Glomerular endothelial cell (primary cell): ENCODE measurements at regions not wholly inside any gene's neighbourhood (a gene's known extent, or its start where the extent isn't known, plus 50 kb on each side); places are given as distances from the start of the nearest gene placed in this dataset.

Experiments
- DNase-seq: peaks from one replicate; pipeline ENCODE4 v3.0.0-alpha.2; 2011; ENCODE audit warnings: low read depth, low spot score; ENCODE audit errors: extremely low read depth

GRCh38 chr10:94180576-94180975, 182.2 kb downstream of the NOC3L start:
- DNase-seq, result no peak

GRCh38 chr10:94183666-94184264, 179.0 kb downstream of the NOC3L start:
- no peak for DNase-seq

- DNase-seq, result no peak
Measured at GRCh38 chr10:94186722-94187121, 176.0 kb downstream of the NOC3L start.

- no peak for DNase-seq
Measured at GRCh38 chr10:94192333-94192732, 170.4 kb downstream of the NOC3L start.

- no peak for DNase-seq
Measured at GRCh38 chr10:94192974-94193373, 169.8 kb downstream of the NOC3L start.

GRCh38 chr10:94193466-94193924, 169.2 kb downstream of the NOC3L start:
- DNase-seq, result no peak

- no peak for DNase-seq
Measured at GRCh38 chr10:94194256-94194655, 168.5 kb downstream of the NOC3L start.

- no peak for DNase-seq
Measured at GRCh38 chr10:94197241-94197640, 165.5 kb downstream of the NOC3L start.

GRCh38 chr10:94198324-94198723, 164.4 kb downstream of the NOC3L start:
- DNase-seq, result no peak

- no peak for DNase-seq
Measured at GRCh38 chr10:94199565-94199964, 163.2 kb downstream of the NOC3L start.

- no peak for DNase-seq
Measured at GRCh38 chr10:94200146-94200837, 162.4 kb downstream of the NOC3L start.

GRCh38 chr10:94205396-94205831, 157.3 kb downstream of the NOC3L start:
- DNase-seq, result no peak

- no peak for DNase-seq
Measured at GRCh38 chr10:94206176-94206575, 156.6 kb downstream of the NOC3L start.

- DNase-seq, result no peak
Measured at GRCh38 chr10:94208315-94208714, 154.4 kb downstream of the NOC3L start.

- no peak for DNase-seq
Measured at GRCh38 chr10:94210440-94211168, 152.1 kb downstream of the NOC3L start.

GRCh38 chr10:94211169-94211510, 151.6 kb downstream of the NOC3L start:
- DNase-seq, result no peak

- no peak for DNase-seq
Measured at GRCh38 chr10:94213001-94213530, 149.7 kb downstream of the NOC3L start.

GRCh38 chr10:94213980-94214379, 148.8 kb downstream of the NOC3L start:
- no peak for DNase-seq

GRCh38 chr10:94214481-94214893, 148.3 kb downstream of the NOC3L start:
- DNase-seq, result no peak

- no peak for DNase-seq
Measured at GRCh38 chr10:94216201-94216600, 146.5 kb downstream of the NOC3L start.

- DNase-seq, result no peak
Measured at GRCh38 chr10:94217411-94217810, 145.3 kb downstream of the NOC3L start.
